ENCODE measurements at regions not wholly inside any gene's neighbourhood (a gene's known extent, or its start where the extent isn't known, plus 50 kb on each side); places are given as distances from the start of the nearest gene placed in this dataset.
A peak's percentile ranks its signal among the peaks of the same experiment; 100 is the strongest.

DNA sequence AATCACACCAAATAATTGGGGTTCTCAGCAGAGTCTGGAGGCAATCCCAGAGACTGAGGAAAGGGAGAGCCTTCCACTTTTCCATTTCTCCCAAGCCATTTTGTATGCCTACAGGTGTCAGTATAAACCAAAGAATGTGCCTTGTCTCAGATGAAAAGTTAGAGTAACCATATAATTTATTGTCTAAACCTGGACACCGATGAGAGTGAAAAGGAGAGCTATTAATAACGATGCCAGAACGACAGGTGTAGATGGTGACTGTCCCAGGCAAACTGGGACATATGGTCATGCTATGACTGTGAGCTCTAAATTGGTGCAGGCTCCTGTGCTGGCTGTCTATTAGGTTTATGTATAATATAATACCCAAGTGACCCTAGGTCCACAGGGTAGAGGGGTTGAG, 219.6 kb downstream of the ARHGAP12 start:
- TF ChIP-seq, protein P1, sequence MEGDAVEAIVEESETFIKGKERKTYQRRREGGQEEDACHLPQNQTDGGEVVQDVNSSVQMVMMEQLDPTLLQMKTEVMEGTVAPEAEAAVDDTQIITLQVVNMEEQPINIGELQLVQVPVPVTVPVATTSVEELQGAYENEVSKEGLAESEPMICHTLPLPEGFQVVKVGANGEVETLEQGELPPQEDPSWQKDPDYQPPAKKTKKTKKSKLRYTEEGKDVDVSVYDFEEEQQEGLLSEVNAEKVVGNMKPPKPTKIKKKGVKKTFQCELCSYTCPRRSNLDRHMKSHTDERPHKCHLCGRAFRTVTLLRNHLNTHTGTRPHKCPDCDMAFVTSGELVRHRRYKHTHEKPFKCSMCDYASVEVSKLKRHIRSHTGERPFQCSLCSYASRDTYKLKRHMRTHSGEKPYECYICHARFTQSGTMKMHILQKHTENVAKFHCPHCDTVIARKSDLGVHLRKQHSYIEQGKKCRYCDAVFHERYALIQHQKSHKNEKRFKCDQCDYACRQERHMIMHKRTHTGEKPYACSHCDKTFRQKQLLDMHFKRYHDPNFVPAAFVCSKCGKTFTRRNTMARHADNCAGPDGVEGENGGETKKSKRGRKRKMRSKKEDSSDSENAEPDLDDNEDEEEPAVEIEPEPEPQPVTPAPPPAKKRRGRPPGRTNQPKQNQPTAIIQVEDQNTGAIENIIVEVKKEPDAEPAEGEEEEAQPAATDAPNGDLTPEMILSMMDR (IDR thresholded peaks at IDR 0.05; ENCODE audit: insufficient read depth, low read length, poor library complexity, severe bottlenecking) = peak; percentile 3
- no peak overlapping the region for H3K4me3 ChIP-seq (replicated peaks; ENCODE audit: low read depth, low read length)

DNA sequence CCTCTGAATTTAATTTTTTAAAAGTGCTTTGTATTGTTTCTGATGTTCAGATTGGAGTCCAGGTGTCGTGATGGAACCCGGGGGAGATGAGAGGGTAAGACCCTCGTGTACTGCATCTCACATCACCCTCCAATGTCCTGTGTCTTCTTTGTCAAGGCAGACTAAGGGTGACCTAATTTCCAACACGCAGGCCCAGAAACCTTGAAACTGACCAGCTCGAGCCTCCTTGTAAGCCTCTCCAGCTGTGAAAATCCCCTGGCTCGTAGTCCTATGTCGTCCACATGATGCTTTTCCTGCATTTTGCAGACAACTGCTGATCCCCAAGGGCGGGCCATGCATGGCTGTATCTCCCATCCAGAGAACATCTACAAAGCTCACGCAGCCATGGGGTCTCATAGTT, 220.2 kb downstream of the ARHGAP12 start:
- TF ChIP-seq, protein P1 (IDR thresholded peaks at IDR 0.05; ENCODE audit: insufficient read depth, low read length, poor library complexity, severe bottlenecking) = no peak
- DNase-seq (ENCODE audit: extremely low read depth, insufficient read length) = no peak
- no peaks in the 10 kb centered on the region for H3K27me3 ChIP-seq (replicated peaks; ENCODE audit: control insufficient read depth, insufficient read depth, low read length)
- no peaks in the 10 kb centered on the region for H3K36me3 ChIP-seq (ENCODE audit: control insufficient read depth, insufficient read depth, low read length)
- H3K4me3 ChIP-seq (replicated peaks; ENCODE audit: low read depth, low read length) = no peak overlapping the region

More for the DNA sequence above, 219.6 kb downstream of the ARHGAP12 start:
- Histone ChIP-seq H3K36me3 (ENCODE audit: control insufficient read depth, insufficient read depth, low read length) (no peaks in the 10 kb centered on the region), H3K27me3 (replicated peaks; ENCODE audit: control insufficient read depth, insufficient read depth, low read length) (no peaks in the 10 kb centered on the region)
- DNase-seq (ENCODE audit: extremely low read depth, insufficient read length) = no peak

DNA sequence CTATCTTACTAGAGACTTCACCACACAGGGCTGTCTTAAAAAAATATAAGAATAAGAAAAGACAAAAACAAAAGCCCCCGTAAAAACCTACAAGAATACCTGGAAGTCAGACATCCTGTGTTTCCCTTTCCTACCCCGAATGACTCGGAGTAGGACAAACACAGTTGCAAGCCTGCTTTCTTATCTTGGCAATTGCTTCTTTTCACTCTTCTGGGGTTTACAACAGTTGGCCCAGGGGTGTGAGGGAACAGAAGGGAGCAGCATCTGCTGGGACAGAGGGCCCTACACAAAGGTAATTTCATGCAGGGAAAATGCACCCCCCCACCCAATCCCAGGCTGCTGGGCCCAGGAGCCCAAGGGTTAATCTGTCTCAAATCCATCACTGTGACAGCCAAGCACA, 220.6 kb downstream of the ARHGAP12 start:
- no peak for DNase-seq (ENCODE audit: extremely low read depth, insufficient read length)
- Histone ChIP-seq H3K4me3 (replicated peaks; ENCODE audit: low read depth, low read length) (no peak overlapping the region), H3K27me3 (replicated peaks; ENCODE audit: control insufficient read depth, insufficient read depth, low read length) (no peaks in the 10 kb centered on the region), H3K36me3 (ENCODE audit: control insufficient read depth, insufficient read depth, low read length) (no peaks in the 10 kb centered on the region)
- TF ChIP-seq, protein P1 (IDR thresholded peaks at IDR 0.05; ENCODE audit: insufficient read depth, low read length, poor library complexity, severe bottlenecking) = no peak

DNA sequence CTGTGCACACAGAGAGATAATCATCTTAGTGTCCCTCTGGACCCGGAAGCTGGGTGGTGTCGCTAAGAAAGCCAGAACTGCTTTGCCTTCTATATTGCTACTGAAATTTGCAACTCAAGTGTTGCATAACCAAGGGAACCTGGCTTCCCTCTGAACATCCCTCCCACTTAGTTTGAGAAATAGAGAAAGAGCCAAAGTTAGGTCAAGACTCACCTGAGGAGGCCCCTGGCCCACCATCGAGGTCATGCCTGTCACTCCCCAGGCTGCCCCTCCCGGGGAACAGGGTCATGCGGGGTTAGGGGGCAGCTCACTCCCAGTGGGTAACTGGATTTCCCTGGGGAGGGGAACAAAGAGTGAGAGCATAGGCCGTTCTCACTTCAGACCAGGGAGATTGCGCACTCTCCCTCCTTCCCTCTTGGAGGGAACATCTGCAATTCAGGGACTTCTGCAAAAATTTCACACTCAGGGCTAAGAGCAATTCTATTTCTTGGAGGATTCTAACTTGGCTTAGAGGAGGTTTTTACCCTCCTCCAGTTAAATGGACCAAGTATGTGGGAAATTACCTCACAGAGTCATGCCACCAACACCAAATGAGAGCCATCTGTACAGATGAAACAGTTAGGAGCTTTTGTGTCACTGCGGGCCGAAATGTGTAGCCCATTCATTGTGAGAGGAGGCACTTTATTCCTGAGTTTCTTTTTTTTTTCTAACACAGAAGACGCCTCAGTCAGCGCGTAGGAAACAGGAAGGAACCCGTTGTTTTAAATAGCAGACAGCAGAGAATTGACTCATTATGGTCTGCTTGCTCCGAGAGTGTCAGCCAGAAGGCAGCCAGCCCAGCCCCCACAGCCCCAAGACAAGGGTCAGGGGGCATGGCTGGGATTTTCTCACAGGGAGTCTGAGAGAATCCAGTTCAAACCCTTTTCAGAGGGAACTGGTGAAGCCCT, 221.3 kb downstream of the ARHGAP12 start:
- Histone ChIP-seq H3K36me3 (ENCODE audit: control insufficient read depth, insufficient read depth, low read length) (no peaks in the 10 kb centered on the region), H3K4me3 (replicated peaks; ENCODE audit: low read depth, low read length) (peak overlapping the region; percentile 44), H3K27me3 (replicated peaks; ENCODE audit: control insufficient read depth, insufficient read depth, low read length) (no peaks in the 10 kb centered on the region)
- DNase-seq (ENCODE audit: extremely low read depth, insufficient read length) = peak; percentile 82
- TF ChIP-seq, protein P1 (IDR thresholded peaks at IDR 0.05; ENCODE audit: insufficient read depth, low read length, poor library complexity, severe bottlenecking) = no peak

DNA sequence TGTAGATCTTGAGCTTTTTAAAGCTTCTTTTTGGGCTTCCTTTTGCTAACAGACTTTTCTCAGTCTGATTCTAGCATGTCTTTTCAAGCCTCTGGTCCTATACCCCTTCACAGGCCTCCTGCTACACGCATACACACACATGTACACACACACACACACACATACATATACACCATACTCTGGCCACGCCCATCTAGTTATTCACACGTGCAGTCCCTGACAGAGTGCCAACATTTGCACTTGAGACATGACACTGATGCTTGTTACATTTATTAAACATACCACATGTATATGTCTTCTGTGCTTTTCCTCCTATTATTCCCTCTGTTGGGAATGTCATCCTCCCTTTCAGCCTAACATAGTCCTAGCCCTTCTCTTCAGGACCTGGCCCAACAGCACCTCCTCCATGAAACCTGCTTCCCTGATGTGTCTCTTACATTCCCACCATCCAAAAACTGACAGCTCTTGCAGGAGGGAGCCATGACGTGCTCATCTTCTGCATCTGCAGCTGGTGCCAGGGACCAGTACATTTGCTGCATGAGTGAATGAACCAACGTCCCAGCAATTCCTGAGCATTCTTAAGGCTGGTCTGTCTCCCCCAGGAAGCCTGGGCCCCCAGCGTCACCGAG, 222.1 kb downstream of the ARHGAP12 start:
- H3K4me3 ChIP-seq (replicated peaks; ENCODE audit: low read depth, low read length) = peak overlapping the region; percentile 30
- H3K36me3 ChIP-seq (ENCODE audit: control insufficient read depth, insufficient read depth, low read length) = no peaks in the 10 kb centered on the region
- no peaks in the 10 kb centered on the region for H3K27me3 ChIP-seq (replicated peaks; ENCODE audit: control insufficient read depth, insufficient read depth, low read length)
- DNase-seq (ENCODE audit: extremely low read depth, insufficient read length) = no peak
- TF ChIP-seq, protein P1 (IDR thresholded peaks at IDR 0.05; ENCODE audit: insufficient read depth, low read length, poor library complexity, severe bottlenecking) = no peak

Data from GM06990 (cell line).